ENCODE measurements at regions not wholly inside any gene's neighbourhood (a gene's known extent, or its start where the extent isn't known, plus 50 kb on each side); places are given as distances from the start of the nearest gene placed in this dataset.

GRCh38 chr2:147100406-147101035 lies 744.3 kb upstream of the ACVR2A start:
- no peak for ATAC-seq

GRCh38 chr2:147099845-147100244 lies 745.0 kb upstream of the ACVR2A start:
- no peak for ATAC-seq

DNA sequence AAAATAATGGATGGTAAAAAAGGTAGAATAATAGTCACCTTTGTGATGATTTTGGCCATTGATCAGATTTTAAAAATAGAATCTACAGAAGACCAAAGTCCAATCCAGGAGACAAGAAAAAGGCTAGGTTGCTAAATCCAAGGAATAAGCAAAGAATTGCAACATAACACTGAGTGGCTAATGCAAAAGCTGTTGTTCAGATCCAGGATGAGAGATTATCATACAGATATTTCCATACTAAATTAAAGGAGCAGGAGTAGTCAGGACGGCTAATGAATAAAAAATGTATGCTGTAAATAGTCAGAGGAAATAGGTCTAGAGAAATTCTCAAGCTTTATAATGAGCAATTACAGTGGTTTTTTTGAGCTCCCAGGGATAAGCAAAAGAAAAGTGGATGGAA lies 745.9 kb upstream of the ACVR2A start:
- no peak for ATAC-seq

GRCh38 chr2:147097747-147098146 lies 747.1 kb upstream of the ACVR2A start:
- ATAC-seq, result no peak

GRCh38 chr2:147096671-147097070 lies 748.2 kb upstream of the ACVR2A start:
- ATAC-seq, result no peak

DNA sequence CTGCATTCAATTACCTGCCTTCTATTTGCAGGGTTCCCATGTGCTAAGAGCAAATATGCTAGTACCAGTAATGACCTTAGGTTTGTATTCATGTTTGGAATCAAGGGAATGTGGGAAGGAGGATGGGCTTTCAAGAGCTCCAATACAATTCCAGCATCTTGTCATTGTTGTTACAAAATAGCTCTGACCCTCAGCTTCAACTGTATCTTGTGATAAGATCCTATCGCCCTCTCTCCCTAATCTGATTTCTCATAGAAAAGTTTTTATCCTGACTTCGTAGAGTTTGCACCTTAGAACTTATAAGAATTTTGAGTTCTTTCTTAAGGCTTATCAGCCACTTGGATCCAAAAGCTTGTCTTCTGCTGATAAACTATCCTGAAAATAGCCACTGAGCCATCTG lies 749.5 kb upstream of the ACVR2A start:
- ATAC-seq, result no peak

- no peak for ATAC-seq
Observed at GRCh38 chr2:147094077-147094476, 750.8 kb upstream of the ACVR2A start.

DNA sequence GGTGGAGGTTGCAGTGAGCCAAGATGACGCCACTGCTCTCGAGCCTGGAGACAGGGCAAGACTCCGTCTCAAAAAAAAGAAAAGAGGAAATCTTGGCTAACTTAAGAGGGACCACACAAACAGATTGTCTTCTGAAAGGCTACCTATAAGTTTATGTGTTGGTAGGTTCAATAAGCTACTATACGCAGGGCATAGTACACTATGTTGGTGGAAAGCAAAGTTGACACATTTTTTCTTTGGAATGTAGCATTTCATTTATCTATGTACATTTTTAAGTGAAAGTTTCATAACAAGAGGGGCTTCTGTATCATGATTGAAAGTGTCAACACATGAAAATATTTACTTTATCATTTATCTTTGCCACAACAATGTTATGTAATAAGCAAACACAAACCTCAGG lies 752.6 kb upstream of the ACVR2A start:
- no peak for ATAC-seq

GRCh38 chr2:147091448-147091847 lies 753.4 kb upstream of the ACVR2A start:
- no peak for ATAC-seq

- no peak for ATAC-seq
Observed at GRCh38 chr2:147088871-147089270, 756.0 kb upstream of the ACVR2A start.

DNA sequence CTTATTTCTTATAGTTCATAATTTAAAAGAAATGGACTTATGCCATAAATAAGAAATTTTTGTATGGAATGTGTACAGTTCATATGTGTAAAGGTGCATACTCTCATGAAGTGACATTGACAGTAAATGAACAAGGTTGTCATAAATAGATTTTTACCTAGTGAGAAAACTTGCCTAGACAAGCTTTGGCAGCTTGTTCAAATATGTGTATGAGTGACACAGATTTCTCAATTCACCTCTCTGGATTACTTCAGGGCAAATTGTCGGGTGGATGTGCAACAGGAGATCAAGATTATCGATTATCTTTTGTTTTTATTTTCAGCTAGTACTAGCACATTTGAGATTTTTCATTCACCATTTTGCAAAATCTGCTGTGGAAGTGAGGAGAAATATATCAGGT lies 758.1 kb upstream of the ACVR2A start:
- ATAC-seq, result no peak

GRCh38 chr2:147083664-147084063 lies 761.2 kb upstream of the ACVR2A start:
- no peak for ATAC-seq

DNA sequence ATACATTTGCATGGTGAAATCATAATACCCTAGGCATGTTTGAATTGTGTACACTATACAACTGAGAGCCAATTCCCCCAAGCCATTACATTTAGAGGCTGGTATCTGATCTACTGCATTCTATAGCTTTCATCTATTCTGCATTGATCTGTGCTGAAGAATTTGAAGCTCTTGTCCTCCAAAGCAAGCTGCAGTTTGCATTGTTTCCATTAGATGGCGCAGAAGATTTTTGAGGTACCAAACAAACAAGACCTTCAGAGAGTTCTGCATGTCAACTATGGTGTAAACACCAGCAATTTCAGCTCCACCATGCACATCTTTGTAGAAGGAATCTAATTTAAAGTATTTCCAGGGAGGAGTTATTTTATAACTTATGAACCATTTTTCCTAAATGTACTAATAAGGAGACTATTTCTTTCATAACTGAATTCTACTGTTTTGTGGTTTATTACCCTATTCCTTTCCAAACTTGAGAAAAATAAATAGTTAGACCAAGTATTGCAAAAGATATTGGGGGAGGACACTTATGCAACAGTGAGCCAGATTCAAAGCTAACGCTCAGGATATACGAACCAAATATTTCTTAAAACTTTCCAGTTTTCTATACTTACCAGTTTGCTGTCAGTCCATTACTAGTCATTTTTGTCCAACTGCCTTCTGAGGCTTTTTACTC lies 761.8 kb upstream of the ACVR2A start:
- no peak for ATAC-seq

DNA sequence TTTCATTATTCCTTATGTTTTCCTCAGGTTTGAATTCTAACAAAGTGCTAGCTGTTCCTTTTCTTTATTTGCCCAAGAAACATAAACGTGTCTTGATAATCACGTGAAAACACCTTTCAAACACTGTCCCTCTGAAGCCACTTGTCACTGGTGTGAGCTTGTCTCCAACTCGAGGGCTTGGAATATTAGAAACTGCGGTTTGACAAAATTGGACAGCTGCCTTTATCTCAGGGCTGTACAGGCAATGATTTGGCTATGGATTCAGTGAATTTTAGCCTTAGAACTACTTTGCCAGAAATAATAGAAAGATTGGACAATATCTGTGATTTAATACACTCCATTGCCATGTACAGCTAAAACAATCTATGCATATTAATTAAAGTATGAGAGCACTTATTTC lies 763.0 kb upstream of the ACVR2A start:
- ATAC-seq, result no peak

DNA sequence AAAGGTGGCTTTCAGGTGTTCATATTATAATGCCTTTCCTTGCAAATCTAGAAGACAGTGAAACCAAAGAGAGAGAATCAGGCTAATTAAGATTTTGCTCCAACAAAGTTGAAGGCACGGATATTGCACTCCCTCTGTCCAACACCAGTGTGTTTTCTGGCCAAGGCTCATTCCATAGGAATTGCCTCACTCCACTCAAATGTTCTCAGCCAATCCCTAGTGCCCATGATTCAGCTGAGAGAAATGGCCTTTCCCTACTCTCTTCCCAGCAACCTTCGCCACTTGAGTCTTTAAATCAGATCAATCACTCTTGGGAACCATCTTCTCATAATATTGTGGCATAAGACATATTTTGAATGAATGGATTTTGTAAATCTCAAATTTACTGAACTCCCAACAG lies 768.2 kb upstream of the ACVR2A start:
- ATAC-seq, result no peak

- ATAC-seq, result no peak
Observed at GRCh38 chr2:147068071-147068470, 776.8 kb upstream of the ACVR2A start.

- ATAC-seq, result no peak
Observed at GRCh38 chr2:147067136-147067535, 777.7 kb upstream of the ACVR2A start.

GRCh38 chr2:147062073-147062472 lies 782.8 kb upstream of the ACVR2A start:
- no peak for ATAC-seq

GRCh38 chr2:147061269-147061668 lies 783.6 kb upstream of the ACVR2A start:
- ATAC-seq, result no peak

- no peak for ATAC-seq
Observed at GRCh38 chr2:147057892-147058490, 786.8 kb upstream of the ACVR2A start.

- ATAC-seq, result no peak
Observed at GRCh38 chr2:147051814-147052213, 793.0 kb upstream of the ACVR2A start.

DNA sequence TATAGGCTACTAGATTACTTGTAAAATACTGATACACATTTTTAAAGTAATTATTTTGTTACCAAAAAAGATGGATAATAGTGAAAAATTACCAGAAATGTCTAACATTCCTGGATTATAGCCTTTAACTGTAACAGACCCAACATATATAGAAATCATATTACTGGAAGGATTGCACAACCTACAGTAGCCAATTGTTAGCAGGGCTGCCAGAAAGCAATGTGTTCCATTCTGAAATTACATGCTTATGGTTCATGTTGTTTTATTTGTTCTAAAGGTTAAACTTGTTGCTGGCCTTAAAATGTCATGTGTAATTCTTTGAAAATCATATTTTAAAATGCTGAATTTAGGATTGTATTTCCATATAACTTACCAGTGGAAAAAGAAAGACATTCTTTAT lies 793.6 kb upstream of the ACVR2A start:
- no peak for ATAC-seq

DNA sequence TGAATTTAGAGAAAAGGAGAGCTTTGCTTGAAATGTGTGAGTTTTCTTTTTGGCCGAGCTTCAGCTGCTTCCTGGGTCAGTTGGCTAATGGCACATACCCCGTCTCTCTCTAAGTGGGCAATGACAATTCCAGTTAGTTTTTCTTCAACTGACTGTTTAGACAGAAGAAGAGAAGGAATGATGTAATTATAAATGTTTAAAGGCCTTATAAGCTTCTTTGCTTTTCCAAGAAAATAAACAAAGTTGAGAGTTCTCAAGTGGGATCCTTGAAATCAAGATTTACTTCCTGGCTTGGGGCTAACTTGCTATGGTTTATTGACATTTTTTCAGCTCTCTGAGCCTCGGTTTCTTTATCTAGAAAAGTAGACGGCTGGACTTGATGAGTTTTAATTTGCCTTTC lies 794.9 kb upstream of the ACVR2A start:
- ATAC-seq, result no peak

DNA sequence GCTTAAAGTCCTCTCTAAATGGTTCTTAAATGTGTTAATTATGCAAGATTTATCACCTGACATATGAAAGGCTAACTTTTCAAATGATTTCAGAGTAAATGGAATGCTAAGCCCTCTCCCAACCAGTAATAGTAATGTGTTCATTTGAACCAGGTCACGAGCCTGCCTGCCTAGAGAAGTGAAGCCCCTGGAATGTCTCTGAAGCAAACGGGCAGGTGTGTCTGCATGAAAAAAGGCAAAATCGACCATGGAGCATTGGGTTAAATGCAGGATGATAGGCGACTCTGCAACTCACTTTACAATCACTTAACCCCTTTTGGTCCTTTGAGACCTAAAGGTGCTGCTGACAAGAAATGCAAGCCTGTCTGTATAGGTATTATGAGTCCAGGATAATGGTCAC lies 798.4 kb upstream of the ACVR2A start:
- ATAC-seq, result no peak

GRCh38 chr2:147045113-147045512 lies 799.7 kb upstream of the ACVR2A start:
- ATAC-seq, result no peak
